Upper lobe of left lung (tissue), 4 donors: ENCODE measurements at regions not wholly inside any gene's neighbourhood (a gene's known extent, or its start where the extent isn't known, plus 50 kb on each side); places are given as distances from the start of the nearest gene placed in this dataset.
"Not testable (repeated sequence)": the region's sequence is repeated elsewhere in the genome, so short reads cannot be mapped to it uniquely, and the experiment has no call there.

Experiments
- POLR2A ChIP-seq, 4 donors: fragments of 450-650 bp; IDR thresholded peaks; one replicate each; pipeline ENCODE4 v1.5.1; 2016 to 2017; ENCODE audit warnings: antibody characterized with exemption in 4 of 4, mild to moderate bottlenecking in 2 of 4
- POLR2AphosphoS5 ChIP-seq, 2 donors: sonication (generic); formaldehyde crosslinking; IDR thresholded peaks; one replicate each; pipeline ENCODE4 v1.5.1; 2017; ENCODE audit warnings: antibody characterized with exemption in 2 of 2
- TF ChIP-seq, protein P1 (sequence below), 6 experiments: fragments of 450-650 bp in 4 of 6; fragments of 200-600 bp in 2 of 6; sonication (generic) in 2 of 6; IDR thresholded peaks; one replicate each; pipeline ENCODE4 v1.5.1; 2016 to 2019; ENCODE audit warnings: antibody characterized with exemption in 6 of 6

DNA sequence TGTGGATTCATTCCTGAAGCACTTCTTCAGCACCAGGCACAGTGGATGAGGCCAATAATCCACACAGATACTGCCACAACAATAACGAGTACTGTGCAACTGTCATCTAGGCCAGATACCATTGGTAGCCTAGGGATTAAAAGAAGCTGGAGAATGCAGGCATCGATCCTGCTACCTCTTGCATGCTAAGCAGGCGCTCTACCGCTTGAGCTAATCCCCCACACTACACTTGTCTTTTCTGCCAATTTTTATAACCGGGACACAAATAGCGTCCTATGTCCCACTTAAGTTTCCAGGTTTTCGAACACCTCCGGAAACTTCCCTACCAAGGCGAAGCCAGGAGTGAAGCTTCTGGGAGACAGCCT lies 475.9 kb downstream of the PRIM2 start:
- TF ChIP-seq, protein P1, sequence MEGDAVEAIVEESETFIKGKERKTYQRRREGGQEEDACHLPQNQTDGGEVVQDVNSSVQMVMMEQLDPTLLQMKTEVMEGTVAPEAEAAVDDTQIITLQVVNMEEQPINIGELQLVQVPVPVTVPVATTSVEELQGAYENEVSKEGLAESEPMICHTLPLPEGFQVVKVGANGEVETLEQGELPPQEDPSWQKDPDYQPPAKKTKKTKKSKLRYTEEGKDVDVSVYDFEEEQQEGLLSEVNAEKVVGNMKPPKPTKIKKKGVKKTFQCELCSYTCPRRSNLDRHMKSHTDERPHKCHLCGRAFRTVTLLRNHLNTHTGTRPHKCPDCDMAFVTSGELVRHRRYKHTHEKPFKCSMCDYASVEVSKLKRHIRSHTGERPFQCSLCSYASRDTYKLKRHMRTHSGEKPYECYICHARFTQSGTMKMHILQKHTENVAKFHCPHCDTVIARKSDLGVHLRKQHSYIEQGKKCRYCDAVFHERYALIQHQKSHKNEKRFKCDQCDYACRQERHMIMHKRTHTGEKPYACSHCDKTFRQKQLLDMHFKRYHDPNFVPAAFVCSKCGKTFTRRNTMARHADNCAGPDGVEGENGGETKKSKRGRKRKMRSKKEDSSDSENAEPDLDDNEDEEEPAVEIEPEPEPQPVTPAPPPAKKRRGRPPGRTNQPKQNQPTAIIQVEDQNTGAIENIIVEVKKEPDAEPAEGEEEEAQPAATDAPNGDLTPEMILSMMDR (IDR thresholded peaks at IDR 0.05) = not testable (repeated sequence)
- not testable (repeated sequence) for TF ChIP-seq POLR2A, POLR2AphosphoS5 (IDR thresholded peaks at IDR 0.05)
